SK-N-MC (cell line): ENCODE measurements at regions not wholly inside any gene's neighbourhood (a gene's known extent, or its start where the extent isn't known, plus 50 kb on each side); places are given as distances from the start of the nearest gene placed in this dataset.

Experiments used
- DNase-seq: peaks from one replicate; pipeline ENCODE4 v3.0.0-alpha.2; 2011; ENCODE audit warnings: low read depth, low spot score
- H3K27ac ChIP-seq: fragments of 200-600 bp; sonication (generic); 2 replicates; pipeline ENCODE4 v1.5.1; 2016; ENCODE audit warnings: mixed run types
- H3K36me3 ChIP-seq: fragments of 200-600 bp; sonication (generic); 2 replicates; pipeline ENCODE4 v1.6.1; 2017; ENCODE audit warnings: antibody characterized with exemption, low read length, mixed read lengths; ENCODE audit not compliant: insufficient read depth
- H3K4me3 ChIP-seq: fragments of 200-600 bp; sonication (generic); 2 replicates; pipeline ENCODE4 v1.5.1; 2016
- H3K9ac ChIP-seq: fragments of 200-600 bp; sonication (generic); 2 replicates; pipeline ENCODE4 v1.8.0; 2017; ENCODE audit warnings: mixed run types, mixed read lengths; ENCODE audit not compliant: insufficient read length
- H3K9me3 ChIP-seq: fragments of 200-600 bp; sonication (generic); 2 replicates; pipeline ENCODE4 v1.6.1; 2017; ENCODE audit warnings: low read depth, mild to moderate bottlenecking, antibody characterized with exemption, low read length, moderate library complexity, mixed read lengths
- EZH2 ChIP-seq: fragments of 200-600 bp; sonication (generic); IDR thresholded peaks from one replicate; pipeline ENCODE4 v1.6.1; 2017; ENCODE audit warnings: antibody characterized with exemption
- FOXP2 ChIP-seq: optimal IDR thresholded peaks from 2 replicates; pipeline ENCODE3; 2011; ENCODE audit warnings: mild to moderate bottlenecking, moderate library complexity; ENCODE audit not compliant: insufficient read depth; ENCODE audit errors: extremely low read length, control extremely low read depth
- POLR2AphosphoS5 ChIP-seq: IDR thresholded peaks from 2 replicates; pipeline ENCODE4 v1.6.1; 2012; ENCODE audit warnings: mild to moderate bottlenecking, low read depth, low read length, borderline replicate concordance

- H3K4me3 ChIP-seq, result no peak overlapping the region
- H3K9me3 ChIP-seq, result no peaks in the 10 kb centered on the region
- no peak overlapping the region for H3K27ac ChIP-seq
- TF ChIP-seq POLR2AphosphoS5 (no peak), FOXP2 (no peak), EZH2 (no peak)
- H3K9ac ChIP-seq, result no peak overlapping the region
- no peak for DNase-seq
- H3K36me3 ChIP-seq, result no peaks in the 10 kb centered on the region
Observed at GRCh38 chr2:117631152-117631945, 183.1 kb upstream of the DDX18 start.

GRCh38 chr2:117635481-117635880, 179.0 kb upstream of the DDX18 start:
- Histone ChIP-seq H3K9ac (no peak overlapping the region), H3K36me3 (no peaks in the 10 kb centered on the region), H3K27ac (no peak overlapping the region), H3K9me3 (no peaks in the 10 kb centered on the region), H3K4me3 (no peak overlapping the region)
- TF ChIP-seq FOXP2 (no peak), EZH2 (no peak), POLR2AphosphoS5 (no peak)
- no peak for DNase-seq

GRCh38 chr2:117639401-117639800, 175.1 kb upstream of the DDX18 start:
- H3K36me3 ChIP-seq, result no peaks in the 10 kb centered on the region
- no peaks in the 10 kb centered on the region for H3K9me3 ChIP-seq
- no peak overlapping the region for H3K9ac ChIP-seq
- no peak overlapping the region for H3K27ac ChIP-seq
- no peak for DNase-seq
- TF ChIP-seq POLR2AphosphoS5, result no peak
- no peak for TF ChIP-seq EZH2
- no peak for TF ChIP-seq FOXP2
- no peak overlapping the region for H3K4me3 ChIP-seq

DNA sequence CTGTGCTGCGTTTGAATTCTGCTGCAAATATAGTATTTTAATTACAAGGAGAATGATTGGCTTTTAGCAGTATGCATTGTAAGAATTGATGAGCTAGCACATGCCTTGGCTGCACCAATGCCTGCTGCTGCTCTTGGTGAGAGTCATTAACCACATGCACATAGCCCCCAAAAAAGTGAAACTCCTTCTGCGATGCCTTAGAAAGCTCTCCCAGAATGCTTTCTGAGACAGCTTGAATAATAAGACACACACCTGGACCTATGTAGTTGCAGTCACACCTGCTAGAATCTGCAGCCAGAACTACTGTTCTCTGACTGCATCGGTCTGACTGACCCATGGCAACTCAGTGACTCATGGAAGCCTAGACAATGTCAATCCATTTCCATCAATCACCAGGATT, 170.1 kb upstream of the DDX18 start:
- DNase-seq, result no peak
- Histone ChIP-seq H3K36me3 (no peaks in the 10 kb centered on the region), H3K9me3 (no peaks in the 10 kb centered on the region), H3K27ac (no peak overlapping the region), H3K4me3 (no peak overlapping the region), H3K9ac (no peak overlapping the region)
- TF ChIP-seq FOXP2 (no peak), EZH2 (no peak), POLR2AphosphoS5 (no peak)

GRCh38 chr2:117645458-117645857, 169.0 kb upstream of the DDX18 start:
- no peaks in the 10 kb centered on the region for H3K9me3 ChIP-seq
- no peak for DNase-seq
- H3K9ac ChIP-seq, result no peak overlapping the region
- no peak overlapping the region for H3K4me3 ChIP-seq
- no peak overlapping the region for H3K27ac ChIP-seq
- H3K36me3 ChIP-seq, result no peaks in the 10 kb centered on the region
- no peak for TF ChIP-seq POLR2AphosphoS5
- TF ChIP-seq FOXP2, result no peak
- TF ChIP-seq EZH2, result no peak

GRCh38 chr2:117646099-117646498, 168.4 kb upstream of the DDX18 start:
- Histone ChIP-seq H3K4me3 (no peak overlapping the region), H3K27ac (no peak overlapping the region), H3K9ac (no peak overlapping the region), H3K9me3 (no peaks in the 10 kb centered on the region), H3K36me3 (no peaks in the 10 kb centered on the region)
- TF ChIP-seq POLR2AphosphoS5 (no peak), FOXP2 (no peak), EZH2 (no peak)
- no peak for DNase-seq

- H3K27ac ChIP-seq, result no peak overlapping the region
- TF ChIP-seq POLR2AphosphoS5 (no peak), EZH2 (no peak), FOXP2 (no peak)
- H3K9ac ChIP-seq, result no peak overlapping the region
- DNase-seq, result no peak
- no peaks in the 10 kb centered on the region for H3K36me3 ChIP-seq
- H3K9me3 ChIP-seq, result no peaks in the 10 kb centered on the region
- no peak overlapping the region for H3K4me3 ChIP-seq
Observed at GRCh38 chr2:117646872-117647271, 167.6 kb upstream of the DDX18 start.

- TF ChIP-seq POLR2AphosphoS5 (no peak), EZH2 (no peak), FOXP2 (no peak)
- no peak for DNase-seq
- H3K27ac ChIP-seq, result no peak overlapping the region
Observed at GRCh38 chr2:117656546-117656945, 157.9 kb upstream of the DDX18 start.

GRCh38 chr2:117661619-117662018, 152.9 kb upstream of the DDX18 start:
- no peaks in the 10 kb centered on the region for H3K9me3 ChIP-seq
- no peak overlapping the region for H3K27ac ChIP-seq
- TF ChIP-seq EZH2, result no peak
- TF ChIP-seq FOXP2, result no peak
- no peak for TF ChIP-seq POLR2AphosphoS5
- no peak for DNase-seq
- no peaks in the 10 kb centered on the region for H3K36me3 ChIP-seq
- no peak overlapping the region for H3K9ac ChIP-seq
- H3K4me3 ChIP-seq, result no peak overlapping the region

More at GRCh38 chr2:117656546-117656945, 157.9 kb upstream of the DDX18 start:
- no peak overlapping the region for H3K4me3 ChIP-seq
- no peaks in the 10 kb centered on the region for H3K36me3 ChIP-seq
- H3K9me3 ChIP-seq, result no peaks in the 10 kb centered on the region
- no peak overlapping the region for H3K9ac ChIP-seq
